ENCODE measurements at regions not wholly inside any gene's neighbourhood (a gene's known extent, or its start where the extent isn't known, plus 50 kb on each side); places are given as distances from the start of the nearest gene placed in this dataset.

GRCh38 chr13:103557878-103558277 is 491.7 kb upstream of the SLC10A2 start:
- Histone ChIP-seq H4K20me1 (ENCODE audit: insufficient read depth, low read length) (no peaks in the 10 kb centered on the region), H3K4me1 (ENCODE audit: insufficient read depth, low read length, severe bottlenecking) (no peaks in the 10 kb centered on the region), H3K36me3 (ENCODE audit: insufficient read depth, low read length) (no peaks in the 10 kb centered on the region), H3K27me3 (ENCODE audit: insufficient read depth, low read length) (no peaks in the 10 kb centered on the region), H3K9me3 (ENCODE audit: low read length) (peaks cover 3% of the 10 kb centered on the region; the same call in 1 of the 2 replicates), H3K27ac (ENCODE audit: low read depth, low read length, poor library complexity, severe bottlenecking) (no peak overlapping the region), H3K9ac (ENCODE audit: low read length) (no peak overlapping the region), H3K79me2 (ENCODE audit: insufficient read depth, low read length) (no peaks in the 10 kb centered on the region), H3K4me3 (ENCODE audit: low read depth, low read length, poor library complexity, severe bottlenecking) (no peak overlapping the region), H3K4me2 (ENCODE audit: low read length) (no peak overlapping the region), H3F3A (ENCODE audit: insufficient read depth, low read length) (no peaks in the 10 kb centered on the region), H2AFZ (ENCODE audit: low read length) (no peak overlapping the region), H3K9me2 (ENCODE audit: low read depth, low read length) (no peaks in the 10 kb centered on the region)
- TF ChIP-seq CTCF (IDR thresholded peaks at IDR 0.05; ENCODE audit: low read length) (no peak), EZH2 (IDR thresholded peaks at IDR 0.05; ENCODE audit: borderline replicate concordance, low read length) (no peak)

- Histone ChIP-seq H3K27ac (ENCODE audit: low read depth, low read length, poor library complexity, severe bottlenecking) (no peak overlapping the region), H3K9me3 (ENCODE audit: low read length) (no peaks in the 10 kb centered on the region), H3K4me2 (ENCODE audit: low read length) (no peak overlapping the region), H3K4me3 (ENCODE audit: low read depth, low read length, poor library complexity, severe bottlenecking) (no peak overlapping the region), H2AFZ (ENCODE audit: low read length) (no peak overlapping the region), H3K9ac (ENCODE audit: low read length) (no peak overlapping the region), H4K20me1 (ENCODE audit: insufficient read depth, low read length) (no peaks in the 10 kb centered on the region), H3K36me3 (ENCODE audit: insufficient read depth, low read length) (no peaks in the 10 kb centered on the region), H3F3A (ENCODE audit: insufficient read depth, low read length) (no peaks in the 10 kb centered on the region), H3K27me3 (ENCODE audit: insufficient read depth, low read length) (no peaks in the 10 kb centered on the region), H3K79me2 (ENCODE audit: insufficient read depth, low read length) (no peaks in the 10 kb centered on the region), H3K9me2 (ENCODE audit: low read depth, low read length) (no peaks in the 10 kb centered on the region), H3K4me1 (ENCODE audit: insufficient read depth, low read length, severe bottlenecking) (no peaks in the 10 kb centered on the region)
- TF ChIP-seq EZH2 (IDR thresholded peaks at IDR 0.05; ENCODE audit: borderline replicate concordance, low read length) (no peak), CTCF (IDR thresholded peaks at IDR 0.05; ENCODE audit: low read length) (no peak)
Measured at GRCh38 chr13:103556681-103557080, 490.5 kb upstream of the SLC10A2 start.

GRCh38 chr13:103547914-103548313 is 481.7 kb upstream of the SLC10A2 start:
- TF ChIP-seq CTCF (IDR thresholded peaks at IDR 0.05; ENCODE audit: low read length) (no peak), EZH2 (IDR thresholded peaks at IDR 0.05; ENCODE audit: borderline replicate concordance, low read length) (no peak)
- no peak overlapping the region for H2AFZ ChIP-seq (ENCODE audit: low read length)

More at GRCh38 chr13:103547914-103548313, 481.7 kb upstream of the SLC10A2 start:
- Histone ChIP-seq H3K9me2 (ENCODE audit: low read depth, low read length) (no peaks in the 10 kb centered on the region), H3K79me2 (ENCODE audit: insufficient read depth, low read length) (no peaks in the 10 kb centered on the region), H3K27me3 (ENCODE audit: insufficient read depth, low read length) (no peaks in the 10 kb centered on the region), H3F3A (ENCODE audit: insufficient read depth, low read length) (no peaks in the 10 kb centered on the region), H4K20me1 (ENCODE audit: insufficient read depth, low read length) (no peaks in the 10 kb centered on the region), H3K36me3 (ENCODE audit: insufficient read depth, low read length) (no peaks in the 10 kb centered on the region), H3K9ac (ENCODE audit: low read length) (no peak overlapping the region), H3K4me2 (ENCODE audit: low read length) (no peak overlapping the region), H3K4me1 (ENCODE audit: insufficient read depth, low read length, severe bottlenecking) (no peaks in the 10 kb centered on the region), H3K9me3 (ENCODE audit: low read length) (0 out of 2 replicates have a peak, but pooled peaks cover 1% of the 10 kb centered on the region), H3K27ac (ENCODE audit: low read depth, low read length, poor library complexity, severe bottlenecking) (no peak overlapping the region), H3K4me3 (ENCODE audit: low read depth, low read length, poor library complexity, severe bottlenecking) (no peak overlapping the region)
